ENCODE measurements at regions not wholly inside any gene's neighbourhood (a gene's known extent, or its start where the extent isn't known, plus 50 kb on each side); places are given as distances from the start of the nearest gene placed in this dataset.
"Not testable (repeated sequence)": the region's sequence is repeated elsewhere in the genome, so short reads cannot be mapped to it uniquely, and the experiment has no call there.

- TF ChIP-seq CTCF (IDR thresholded peaks at IDR 0.05; ENCODE audit: low read depth, low read length, poor library complexity, severe bottlenecking) (no peak), EZH2phosphoT487 (IDR thresholded peaks at IDR 0.05; ENCODE audit: borderline replicate concordance, low read length) (no peak)
- Histone ChIP-seq H3K9me3 (ENCODE audit: control insufficient read depth, insufficient read depth, low read length) (peaks cover 5% of the 10 kb centered on the region; the same call in 1 of the 2 replicates), H3K9me2 (replicated peaks; ENCODE audit: control insufficient read depth, low read length) (no peaks in the 10 kb centered on the region), H3K4me2 (ENCODE audit: low read length) (no peak overlapping the region), H3K4me3 (ENCODE audit: low read length) (no peak overlapping the region), H3K27me3 (ENCODE audit: control insufficient read depth, low read length) (no peaks in the 10 kb centered on the region), H3K4me1 (ENCODE audit: control insufficient read depth, low read length) (peaks cover under 1% of the 10 kb centered on the region; the same call in 1 of the 2 replicates), H3F3A (ENCODE audit: control insufficient read depth, insufficient read depth) (peaks cover 2% of the 10 kb centered on the region; the same call in 1 of the 2 replicates), H3K36me3 (ENCODE audit: control insufficient read depth, low read length) (peaks cover 13% of the 10 kb centered on the region), H4K20me1 (ENCODE audit: control insufficient read depth, insufficient read depth, low read depth, low read length) (no peaks in the 10 kb centered on the region), H3K27ac (ENCODE audit: low read depth, low read length) (no peak overlapping the region), H3K79me2 (ENCODE audit: control insufficient read depth, low read length) (peaks cover 20% of the 10 kb centered on the region)
Measured at GRCh38 chr17:68108313-68109000, 72.9 kb downstream of the KPNA2 start.

DNA sequence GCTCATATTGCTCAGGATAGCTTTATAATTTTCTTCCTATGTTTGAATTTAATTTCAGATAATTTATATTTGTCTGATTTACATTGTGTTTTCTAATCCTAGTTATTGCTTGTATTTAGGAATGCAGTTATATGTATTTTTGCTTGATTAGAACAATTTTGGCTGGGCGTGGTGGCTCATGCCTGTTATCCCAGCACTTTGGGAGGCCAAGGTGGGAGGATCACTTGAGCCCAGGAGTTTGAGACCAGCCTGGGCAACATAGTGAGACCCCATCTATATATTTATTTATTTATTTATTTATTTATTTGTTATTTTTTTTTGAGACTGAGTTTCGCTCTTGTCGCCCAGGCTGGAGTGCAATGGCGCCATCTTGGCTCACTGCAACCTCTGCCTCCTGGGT lies 73.9 kb downstream of the KPNA2 start:
- H3K4me2 ChIP-seq (ENCODE audit: low read length); H3K27me3 ChIP-seq (ENCODE audit: control insufficient read depth, low read length); H3K27ac ChIP-seq (ENCODE audit: low read depth, low read length); H3F3A ChIP-seq (ENCODE audit: control insufficient read depth, insufficient read depth); H3K4me1 ChIP-seq (ENCODE audit: control insufficient read depth, low read length); H3K9me2 ChIP-seq (replicated peaks; ENCODE audit: control insufficient read depth, low read length); H3K4me3 ChIP-seq (ENCODE audit: low read length); H4K20me1 ChIP-seq (ENCODE audit: control insufficient read depth, insufficient read depth, low read depth, low read length); H3K9me3 ChIP-seq (ENCODE audit: control insufficient read depth, insufficient read depth, low read length): not testable (repeated sequence)
- H3K79me2 ChIP-seq (ENCODE audit: control insufficient read depth, low read length), result peaks cover 20% of the 10 kb centered on the region
- H3K36me3 ChIP-seq (ENCODE audit: control insufficient read depth, low read length), result peaks cover 13% of the 10 kb centered on the region

GRCh38 chr17:68116211-68116610 lies 80.7 kb downstream of the KPNA2 start:
- not testable (repeated sequence) for H3K4me1 ChIP-seq (ENCODE audit: control insufficient read depth, low read length); H3K36me3 ChIP-seq (ENCODE audit: control insufficient read depth, low read length); H3K27me3 ChIP-seq (ENCODE audit: control insufficient read depth, low read length); H3K27ac ChIP-seq (ENCODE audit: low read depth, low read length); H3K79me2 ChIP-seq (ENCODE audit: control insufficient read depth, low read length); H3K9me3 ChIP-seq (ENCODE audit: control insufficient read depth, insufficient read depth, low read length); H3K9me2 ChIP-seq (replicated peaks; ENCODE audit: control insufficient read depth, low read length); H3K4me2 ChIP-seq (ENCODE audit: low read length); H4K20me1 ChIP-seq (ENCODE audit: control insufficient read depth, insufficient read depth, low read depth, low read length); H3F3A ChIP-seq (ENCODE audit: control insufficient read depth, insufficient read depth); H3K4me3 ChIP-seq (ENCODE audit: low read length)

GRCh38 chr17:68122587-68122986 lies 87.1 kb downstream of the KPNA2 start:
- Histone ChIP-seq H3K27ac (ENCODE audit: low read depth, low read length) (no peak overlapping the region), H3K27me3 (ENCODE audit: control insufficient read depth, low read length) (no peaks in the 10 kb centered on the region), H4K20me1 (ENCODE audit: control insufficient read depth, insufficient read depth, low read depth, low read length) (no peaks in the 10 kb centered on the region), H3K4me3 (ENCODE audit: low read length) (no peak overlapping the region), H3K79me2 (ENCODE audit: control insufficient read depth, low read length) (no peaks in the 10 kb centered on the region), H3K9me3 (ENCODE audit: control insufficient read depth, insufficient read depth, low read length) (no peaks in the 10 kb centered on the region), H3K4me1 (ENCODE audit: control insufficient read depth, low read length) (no peaks in the 10 kb centered on the region), H3K9me2 (replicated peaks; ENCODE audit: control insufficient read depth, low read length) (no peaks in the 10 kb centered on the region), H3K4me2 (ENCODE audit: low read length) (no peak overlapping the region), H3F3A (ENCODE audit: control insufficient read depth, insufficient read depth) (no peaks in the 10 kb centered on the region), H3K36me3 (ENCODE audit: control insufficient read depth, low read length) (peaks cover 4% of the 10 kb centered on the region; the same call in 1 of the 2 replicates)
- no peak for TF ChIP-seq CTCF (IDR thresholded peaks at IDR 0.05; ENCODE audit: low read depth, low read length, poor library complexity, severe bottlenecking)
- no peak for TF ChIP-seq EZH2phosphoT487 (IDR thresholded peaks at IDR 0.05; ENCODE audit: borderline replicate concordance, low read length)

All from DOHH2 (cell line).